HEK293 (cell line): ENCODE measurements at regions not wholly inside any gene's neighbourhood (a gene's known extent, or its start where the extent isn't known, plus 50 kb on each side); places are given as distances from the start of the nearest gene placed in this dataset.
"Not testable (repeated sequence)": the region's sequence is repeated elsewhere in the genome, so short reads cannot be mapped to it uniquely, and the experiment has no call there.

Experiments
- CTCF ChIA-PET: fragments of 350-600 bp; formaldehyde crosslinking; extraction: SDS; loops from one replicate; lab custom pipeline; 2021; ENCODE audit warnings: antibody characterized with exemption; lab: Yijun Ruan, JAX
- POLR2A ChIA-PET: fragments of 300-600 bp; formaldehyde crosslinking; extraction: SDS; loops from one replicate; lab custom pipeline; 2020; ENCODE audit warnings: antibody characterized with exemption, inconsistent platforms; lab: Yijun Ruan, JAX
- H3K27ac ChIP-seq: fragments of 200-500 bp; sonication (Bioruptor generic); 2 replicates; pipeline ENCODE4 v1.5.1; 2014; ENCODE audit warnings: low read depth, low read length, control low read depth, inconsistent platforms; ENCODE audit errors: extremely low read depth
- H3K36me3 ChIP-seq, 2 experiments: fragments of 200-500 bp in 1 of 2; sonication (Bioruptor generic) in 1 of 2; 1 replicate in 1 of 2; 2 replicates in 1 of 2; pipeline ENCODE4 v1.5.1; 2014 to 2017; ENCODE audit warnings: inconsistent platforms in 2 of 2, low read length in 2 of 2; ENCODE audit not compliant: control insufficient read depth in 2 of 2, insufficient read depth in 1 of 2
- H3K4me1 ChIP-seq: fragments of 200-500 bp; sonication (Bioruptor generic); 2 replicates; pipeline ENCODE4 v1.5.1; 2014; ENCODE audit warnings: mild to moderate bottlenecking, low read length, inconsistent platforms; ENCODE audit not compliant: control insufficient read depth, insufficient read depth
- H3K4me3 ChIP-seq: 2 replicates; pipeline ENCODE4 v1.5.1; 2011; ENCODE audit warnings: low read depth, mild to moderate bottlenecking, control low read depth, low read length, moderate library complexity
- H3K9me3 ChIP-seq: fragments of 200-500 bp; sonication (Bioruptor generic); 2 replicates; pipeline ENCODE4 v1.5.1; 2014; ENCODE audit warnings: low read depth, low read length, inconsistent platforms; ENCODE audit not compliant: control insufficient read depth, insufficient read depth

DNA sequence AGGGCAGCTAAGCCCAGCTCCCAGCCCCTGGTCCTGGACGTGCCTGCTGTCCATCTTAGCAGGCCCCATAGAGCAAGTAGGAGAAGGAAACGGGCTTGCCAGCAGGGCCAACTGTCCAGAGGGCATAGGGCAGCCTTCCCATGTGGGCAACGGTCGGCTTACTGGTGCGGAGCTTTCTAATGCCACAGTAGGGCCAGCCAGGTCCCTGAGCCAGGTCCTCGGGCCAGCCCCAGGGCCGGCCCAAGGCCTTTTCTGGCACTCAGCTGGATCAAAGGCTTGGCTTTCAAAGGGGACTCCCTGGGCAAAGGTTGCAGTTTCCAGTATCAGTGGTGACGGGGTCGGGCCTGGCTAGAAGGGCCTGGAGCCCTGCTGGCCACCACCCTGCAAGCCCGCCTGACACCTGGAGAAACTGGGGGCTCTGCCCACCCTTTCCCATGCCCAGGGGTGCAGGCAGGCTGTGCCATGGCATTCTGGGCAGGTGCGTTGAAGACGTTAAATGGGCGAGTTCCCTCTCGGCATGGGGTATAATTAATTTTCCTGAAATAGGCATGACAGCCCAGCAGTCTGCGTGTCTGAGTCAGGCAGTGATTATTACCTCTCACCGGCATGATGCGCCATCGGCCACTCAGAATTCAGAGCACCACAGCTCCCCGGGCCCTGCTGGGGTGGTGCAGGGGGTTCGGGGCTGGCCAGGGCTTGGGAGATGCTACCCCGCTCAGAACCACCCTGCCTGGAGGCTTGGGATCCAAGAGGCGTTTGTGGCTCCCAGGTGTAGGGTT lies 4387.3 kb upstream of the TPTE start:
- H3K27ac ChIP-seq, POLR2A ChIA-PET, H3K4me1 ChIP-seq, CTCF ChIA-PET, H3K36me3 ChIP-seq, H3K9me3 ChIP-seq, H3K4me3 ChIP-seq: not testable (repeated sequence)

- H3K36me3 ChIP-seq, POLR2A ChIA-PET, H3K4me1 ChIP-seq, H3K9me3 ChIP-seq, H3K27ac ChIP-seq, CTCF ChIA-PET, H3K4me3 ChIP-seq: not testable (repeated sequence)
Measured at GRCh38 chr21:6136732-6137131, 4384.7 kb upstream of the TPTE start.

GRCh38 chr21:6138244-6139136 lies 4382.9 kb upstream of the TPTE start:
- H3K9me3 ChIP-seq, H3K36me3 ChIP-seq, H3K4me3 ChIP-seq, H3K27ac ChIP-seq, CTCF ChIA-PET, POLR2A ChIA-PET, H3K4me1 ChIP-seq: not testable (repeated sequence)

DNA sequence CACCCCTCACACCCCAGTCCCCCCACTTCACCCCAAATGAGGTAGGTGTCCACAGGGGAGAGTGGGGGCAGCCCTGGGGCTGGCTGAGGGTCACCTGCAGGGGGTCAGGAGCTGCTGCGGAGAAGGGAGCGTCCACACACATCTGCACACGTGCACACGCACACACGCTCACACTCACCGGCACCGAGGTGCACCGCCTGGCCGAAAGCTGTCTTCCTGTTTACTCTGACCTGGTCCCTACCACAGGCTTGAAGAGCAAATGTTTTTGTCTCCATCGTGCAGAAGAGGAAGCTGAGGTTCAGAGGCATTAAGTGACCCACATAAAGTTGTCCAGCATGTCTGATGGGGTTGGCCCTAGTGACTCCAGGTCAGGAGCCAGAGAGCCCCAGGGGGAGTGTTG lies 4382.1 kb upstream of the TPTE start:
- POLR2A ChIA-PET, H3K27ac ChIP-seq, CTCF ChIA-PET: not testable (repeated sequence)

GRCh38 chr21:6139862-6140261 lies 4381.5 kb upstream of the TPTE start:
- H3K36me3 ChIP-seq, H3K27ac ChIP-seq, H3K9me3 ChIP-seq, H3K4me1 ChIP-seq, H3K4me3 ChIP-seq, CTCF ChIA-PET, POLR2A ChIA-PET: not testable (repeated sequence)

More for the DNA sequence above, 4382.1 kb upstream of the TPTE start:
- H3K4me1 ChIP-seq, H3K9me3 ChIP-seq, H3K36me3 ChIP-seq, H3K4me3 ChIP-seq: not testable (repeated sequence)

GRCh38 chr21:6140467-6141137 lies 4380.8 kb upstream of the TPTE start:
- H3K4me1 ChIP-seq, H3K36me3 ChIP-seq, H3K4me3 ChIP-seq, H3K9me3 ChIP-seq, POLR2A ChIA-PET, CTCF ChIA-PET, H3K27ac ChIP-seq: not testable (repeated sequence)

DNA sequence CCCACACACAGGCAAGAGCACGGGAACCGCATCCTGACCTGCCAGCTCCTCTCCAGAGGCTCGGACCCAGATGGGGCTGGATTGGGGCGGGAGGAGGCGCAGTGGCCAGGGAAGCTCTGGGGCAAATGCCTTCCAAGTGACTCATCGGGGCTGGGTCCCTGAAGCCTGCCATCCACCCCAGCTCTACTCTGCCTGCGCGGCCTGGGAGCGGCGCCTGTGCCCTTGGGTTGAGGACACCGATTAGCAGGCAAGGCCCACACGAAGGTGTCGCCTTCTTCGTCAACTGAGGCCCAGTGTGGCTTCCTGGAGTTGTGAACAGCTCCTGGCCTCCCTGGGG lies 4380.3 kb upstream of the TPTE start:
- POLR2A ChIA-PET, H3K4me1 ChIP-seq, H3K36me3 ChIP-seq, H3K4me3 ChIP-seq, CTCF ChIA-PET, H3K27ac ChIP-seq, H3K9me3 ChIP-seq: not testable (repeated sequence)

- H3K4me1 ChIP-seq, H3K9me3 ChIP-seq, H3K36me3 ChIP-seq, CTCF ChIA-PET, H3K27ac ChIP-seq, POLR2A ChIA-PET, H3K4me3 ChIP-seq: not testable (repeated sequence)
Measured at GRCh38 chr21:6153154-6153553, 4368.2 kb upstream of the TPTE start.

DNA sequence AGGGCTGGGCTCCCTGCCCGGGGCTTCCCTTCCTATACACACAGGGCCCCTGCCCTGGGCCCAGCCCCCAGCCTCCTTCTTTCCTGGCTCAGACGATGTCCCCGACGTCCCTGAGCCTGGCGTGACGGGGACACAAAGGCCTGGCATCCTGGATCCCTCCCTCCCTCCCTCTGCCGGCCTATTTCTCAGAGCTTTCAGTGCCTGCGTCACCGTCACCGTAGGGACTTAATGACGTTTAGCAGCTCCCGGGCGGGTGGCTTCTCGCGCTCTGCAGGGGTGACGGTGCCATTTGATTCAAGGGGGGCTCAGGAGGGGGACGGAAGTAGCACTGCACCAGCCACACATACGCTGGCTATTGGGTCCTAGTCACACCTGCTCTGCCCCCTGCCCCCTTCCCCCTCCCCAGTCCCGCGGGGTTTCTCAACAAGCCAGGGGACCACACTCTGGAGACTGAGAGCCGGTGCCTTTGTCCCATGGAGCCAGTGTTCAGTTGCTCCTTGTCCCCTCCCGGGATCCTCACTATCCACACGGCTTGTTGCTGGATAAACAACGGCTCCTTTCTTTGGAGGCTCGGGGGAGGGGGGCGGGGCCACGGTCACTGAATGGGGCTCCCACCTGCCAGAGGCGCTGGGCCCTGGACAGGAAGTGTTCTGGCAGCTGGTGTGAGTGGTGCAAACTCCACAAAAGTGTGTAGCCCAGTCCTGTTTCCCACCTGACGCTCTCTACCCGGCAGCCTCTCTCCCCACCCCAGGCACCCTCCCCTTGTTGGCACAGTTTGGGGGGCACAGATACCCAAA lies 4366.7 kb upstream of the TPTE start:
- H3K9me3 ChIP-seq, H3K4me1 ChIP-seq, CTCF ChIA-PET, H3K4me3 ChIP-seq, H3K36me3 ChIP-seq, POLR2A ChIA-PET, H3K27ac ChIP-seq: not testable (repeated sequence)

DNA sequence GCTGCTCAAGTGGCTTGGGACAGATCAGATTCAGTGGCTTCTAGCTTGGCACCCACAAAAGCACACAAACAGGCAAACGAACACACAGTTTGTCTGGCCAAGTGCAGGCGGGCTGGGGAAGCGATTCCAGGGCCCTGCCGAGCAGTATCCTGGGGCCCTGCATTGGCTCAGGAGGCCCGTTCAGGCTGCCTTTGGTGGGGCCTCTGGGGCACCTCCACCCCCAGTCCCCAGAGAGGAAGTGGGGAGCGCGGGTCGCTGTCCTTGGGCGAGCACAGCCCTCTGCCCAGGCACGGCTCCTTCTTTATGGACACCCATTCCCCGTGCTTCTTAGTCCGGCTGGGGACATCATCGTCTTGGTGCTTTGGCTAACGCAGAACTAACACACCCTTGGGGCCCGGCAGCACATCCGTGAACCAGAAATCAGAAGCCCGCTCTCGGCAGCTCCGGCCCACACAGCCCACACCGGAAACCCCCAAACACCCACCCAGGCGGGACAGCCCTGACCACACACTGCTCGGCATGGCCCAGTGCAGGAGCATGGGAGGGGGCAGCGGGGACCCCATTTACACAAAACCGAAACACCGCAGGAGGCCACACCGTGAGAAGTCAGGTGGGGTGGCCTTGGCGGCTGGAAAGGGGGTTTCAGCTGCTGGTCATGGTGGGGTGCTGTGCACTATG lies 4364.5 kb upstream of the TPTE start:
- H3K4me3 ChIP-seq, H3K36me3 ChIP-seq, CTCF ChIA-PET, H3K9me3 ChIP-seq, H3K27ac ChIP-seq, POLR2A ChIA-PET, H3K4me1 ChIP-seq: not testable (repeated sequence)
